ENCODE measurements at regions not wholly inside any gene's neighbourhood (a gene's known extent, or its start where the extent isn't known, plus 50 kb on each side); places are given as distances from the start of the nearest gene placed in this dataset.

DNA sequence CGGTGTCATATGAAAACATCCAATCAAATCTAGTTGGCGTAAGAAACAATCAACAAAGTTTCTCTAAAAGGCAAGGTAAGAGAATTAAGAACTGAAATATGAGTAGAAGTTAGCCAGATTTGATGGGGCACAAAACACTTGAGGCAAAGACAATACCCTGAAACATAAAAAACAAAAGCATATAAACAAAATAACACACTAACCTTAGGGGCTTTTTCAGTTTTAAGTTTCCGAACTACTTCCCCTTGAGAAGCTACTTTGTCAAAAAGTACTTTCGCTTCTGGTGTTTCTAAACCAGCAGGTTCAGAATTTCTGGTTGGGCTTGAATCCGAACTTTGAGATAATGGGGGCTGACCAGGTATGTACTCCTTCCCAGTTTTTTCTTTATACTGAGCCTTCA is 57.9 kb downstream of the EPRS1 start (continued):
- TF ChIP-seq SKIL (IDR thresholded peaks at IDR 0.05; ENCODE audit: low read depth, poor library complexity, severe bottlenecking) (peak; percentile 63), CBX5 (IDR thresholded peaks at IDR 0.05; ENCODE audit: low read depth) (no peak), TARDBP (IDR thresholded peaks at IDR 0.05; ENCODE audit: borderline replicate concordance) (no peak), TCF7 (IDR thresholded peaks at IDR 0.05; ENCODE audit: borderline replicate concordance) (no peak), FOXM1 (IDR thresholded peaks at IDR 0.05; ENCODE audit: low read depth, low read length) (0 out of 2 replicates have a peak, but pooled peaks have one; percentile 43), MYC (IDR thresholded peaks at IDR 0.05; ENCODE audit: insufficient read depth, insufficient read length, insufficient replicate concordance, low read length, severe bottlenecking) (no peak), CREB1 (IDR thresholded peaks at IDR 0.05; ENCODE audit: low read depth) (no peak), CTCF (IDR thresholded peaks at IDR 0.05 in 2 of 3, conservative IDR thresholded peaks at IDR 0.05 in 1 of 3; ENCODE audit: control insufficient read depth in 2 of 3, extremely low read depth in 1 of 3, insufficient read depth in 1 of 3, low read depth in 3 of 3, low read length in 3 of 3) (no peak), MTA2 (IDR thresholded peaks at IDR 0.05; ENCODE audit: low read depth) (no peak), ESRRA (IDR thresholded peaks at IDR 0.05; ENCODE audit: low read length) (no peak), SMAD1 (IDR thresholded peaks at IDR 0.05; ENCODE audit: low read depth, partially characterized antibody) (no peak), FOS (IDR thresholded peaks at IDR 0.05; ENCODE audit: borderline replicate concordance, extremely low read depth, insufficient read length) (no peak), JUNB (IDR thresholded peaks at IDR 0.05) (peak; percentile 40), STAT3 (IDR thresholded peaks at IDR 0.05; ENCODE audit: low read depth, low read length) (no peak), ZNF217 (IDR thresholded peaks at IDR 0.05) (no peak), SUPT20H (IDR thresholded peaks at IDR 0.05; ENCODE audit: borderline replicate concordance, control insufficient read depth, low read depth, low read length) (no peak), FOXK2 (IDR thresholded peaks at IDR 0.05) (no peak), SPI1 (IDR thresholded peaks at IDR 0.05; ENCODE audit: borderline replicate concordance, insufficient read depth, low read depth, low read length) (peak; percentile 15; the same call in 1 of the 2 replicates)
- TF ChIP-seq, protein P1, sequence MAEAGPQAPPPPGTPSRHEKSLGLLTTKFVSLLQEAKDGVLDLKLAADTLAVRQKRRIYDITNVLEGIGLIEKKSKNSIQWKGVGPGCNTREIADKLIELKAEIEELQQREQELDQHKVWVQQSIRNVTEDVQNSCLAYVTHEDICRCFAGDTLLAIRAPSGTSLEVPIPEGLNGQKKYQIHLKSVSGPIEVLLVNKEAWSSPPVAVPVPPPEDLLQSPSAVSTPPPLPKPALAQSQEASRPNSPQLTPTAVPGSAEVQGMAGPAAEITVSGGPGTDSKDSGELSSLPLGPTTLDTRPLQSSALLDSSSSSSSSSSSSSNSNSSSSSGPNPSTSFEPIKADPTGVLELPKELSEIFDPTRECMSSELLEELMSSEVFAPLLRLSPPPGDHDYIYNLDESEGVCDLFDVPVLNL (IDR thresholded peaks at IDR 0.05; ENCODE audit: low read depth, low read length): no peak

Data from GM12878 (cell line).